IMR-90 (cell line): ENCODE measurements at regions not wholly inside any gene's neighbourhood (a gene's known extent, or its start where the extent isn't known, plus 50 kb on each side); places are given as distances from the start of the nearest gene placed in this dataset.

ENCODE experiments used
- ATAC-seq: fragments of 200-7000 bp; cut with Tn5 transposase; 2 replicates; pipeline ENCODE4 v1.9.1; 2020; ENCODE audit warnings: low read depth, mild to moderate bottlenecking, moderate library complexity
- BruUV-seq: library from RNA; stranded (reverse); fragments of 400-500 nt; replicated peaks from 2 replicates; lab custom pipeline; 2021; lab: Mats Ljungman, UMichigan
- CTCF ChIA-PET: fragments of 300-600 bp; formaldehyde crosslinking; extraction: SDS; loops from one replicate; lab custom pipeline; 2021; ENCODE audit warnings: antibody characterized with exemption; lab: Yijun Ruan, JAX
- POLR2A ChIA-PET: fragments of 300-600 bp; sonication (Branson Sonifier 250); formaldehyde crosslinking; loops from one replicate; lab custom pipeline; 2022; ENCODE audit warnings: antibody characterized with exemption; ENCODE audit not compliant: unreplicated experiment; lab: Charles Lee
- DNase-seq: peaks from one replicate; pipeline ENCODE4 v3.0.0; 2013
- H2AFZ ChIP-seq: replicated peaks from 2 replicates; pipeline ENCODE3; 2013; ENCODE audit warnings: low read length, mild to moderate bottlenecking; ENCODE audit not compliant: poor library complexity
- H2AK5ac ChIP-seq: 2 replicates; pipeline ENCODE4 v1.6.1; 2013; ENCODE audit warnings: low read depth, low read length, inconsistent platforms
- H2AK9ac ChIP-seq: replicated peaks from 2 replicates; pipeline ENCODE3; 2013; ENCODE audit warnings: mild to moderate bottlenecking, low read depth, low read length, moderate library complexity; ENCODE audit not compliant: poor library complexity
- H2BK120ac ChIP-seq: 2 replicates; pipeline ENCODE4 v1.6.1; 2013; ENCODE audit warnings: low read depth, low read length, inconsistent platforms
- H2BK15ac ChIP-seq: 3 replicates; pipeline ENCODE4 v1.6.1; 2013; ENCODE audit warnings: low read depth, low read length, inconsistent platforms
- H2BK20ac ChIP-seq: 2 replicates; pipeline ENCODE4 v1.6.1; 2013; ENCODE audit warnings: low read depth, mild to moderate bottlenecking, inconsistent platforms, low read length, moderate library complexity
- H2BK5ac ChIP-seq: 2 replicates; pipeline ENCODE4 v1.6.1; 2013; ENCODE audit warnings: mild to moderate bottlenecking, low read depth, low read length, inconsistent platforms; ENCODE audit not compliant: poor library complexity, severe bottlenecking
- H3K14ac ChIP-seq: replicated peaks from 2 replicates; pipeline ENCODE4 v1.6.1; 2013; ENCODE audit warnings: low read depth, low read length, inconsistent platforms
- H3K18ac ChIP-seq: 2 replicates; pipeline ENCODE4 v1.6.1; 2013; ENCODE audit warnings: low read depth, low read length, control low read depth
- H3K23ac ChIP-seq: 2 replicates; pipeline ENCODE4 v1.6.1; 2013; ENCODE audit warnings: low read depth, low read length, inconsistent platforms
- H3K27ac ChIP-seq: 2 replicates; pipeline ENCODE4 v1.5.1; 2013; ENCODE audit warnings: mild to moderate bottlenecking, control low read depth, low read length; ENCODE audit not compliant: insufficient read depth
- H3K27me3 ChIP-seq: 2 replicates; pipeline ENCODE4 v1.6.1; 2013; ENCODE audit warnings: low read length; ENCODE audit not compliant: control insufficient read depth, insufficient read depth
- H3K36me3 ChIP-seq: 2 replicates; pipeline ENCODE4 v1.6.1; 2013; ENCODE audit warnings: low read length, mixed read lengths; ENCODE audit not compliant: control insufficient read depth, insufficient read depth
- H3K4ac ChIP-seq: 2 replicates; pipeline ENCODE4 v1.6.1; 2013; ENCODE audit warnings: low read depth, low read length, inconsistent platforms
- H3K4me1 ChIP-seq: 2 replicates; pipeline ENCODE4 v1.6.1; 2013; ENCODE audit warnings: low read length, mixed read lengths; ENCODE audit not compliant: control insufficient read depth, insufficient read depth
- H3K4me2 ChIP-seq: 2 replicates; pipeline ENCODE4 v1.6.1; 2013; ENCODE audit warnings: low read depth, mild to moderate bottlenecking, control low read depth, low read length, moderate library complexity
- H3K4me3 ChIP-seq: 2 replicates; pipeline ENCODE4 v1.5.1; 2013; ENCODE audit warnings: low read depth, mild to moderate bottlenecking, control low read depth, low read length, moderate library complexity; ENCODE audit not compliant: insufficient read depth
- H3K56ac ChIP-seq: 2 replicates; pipeline ENCODE4 v1.6.1; 2013; ENCODE audit warnings: low read length, inconsistent platforms; ENCODE audit not compliant: insufficient read depth; ENCODE audit errors: extremely low read depth
- H3K79me1 ChIP-seq, 2 experiments: 2 replicates each; pipeline ENCODE4 v1.6.1; 2013; ENCODE audit warnings: low read length in 2 of 2, inconsistent platforms in 1 of 2, low read depth in 1 of 2
- H3K9ac ChIP-seq: 2 replicates; pipeline ENCODE4 v1.6.1; 2013; ENCODE audit warnings: low read depth, low read length, control low read depth
- H3K9me1 ChIP-seq: 2 replicates; pipeline ENCODE4 v1.6.1; 2013; ENCODE audit warnings: low read length, inconsistent platforms; ENCODE audit not compliant: insufficient read depth
- H3K9me3 ChIP-seq: 2 replicates; pipeline ENCODE4 v1.6.1; 2013; ENCODE audit warnings: low read length; ENCODE audit not compliant: control insufficient read depth, insufficient read depth
- H4K20me1 ChIP-seq: 2 replicates; pipeline ENCODE4 v1.6.1; 2013; ENCODE audit warnings: low read length, inconsistent platforms; ENCODE audit not compliant: insufficient read depth
- H4K5ac ChIP-seq: 2 replicates; pipeline ENCODE4 v1.6.1; 2013; ENCODE audit warnings: mild to moderate bottlenecking, low read depth, low read length, control low read depth
- H4K8ac ChIP-seq, 2 experiments: 2 replicates each; pipeline ENCODE4 v1.6.1; 2013; ENCODE audit warnings: low read depth in 2 of 2, low read length in 2 of 2, control low read depth in 1 of 2, inconsistent platforms in 1 of 2
- H4K91ac ChIP-seq: 2 replicates; pipeline ENCODE4 v1.6.1; 2013; ENCODE audit warnings: low read depth, low read length, inconsistent platforms; ENCODE audit not compliant: insufficient read depth
- FOS ChIP-seq: fragments of 150-350 bp; IDR thresholded peaks from 2 replicates; pipeline ENCODE4 v1.6.1; 2016; ENCODE audit warnings: low read depth, low read length
- POLR2A ChIP-seq: IDR thresholded peaks from 2 replicates; pipeline ENCODE4 v1.6.1; 2012; ENCODE audit warnings: mild to moderate bottlenecking, low read depth, low read length
- WGBS, 2 experiments: methylation state at CpG; one replicate each; pipeline versions ENCODE4 v1.1.5 to v1.1.7; 2013; ENCODE audit warnings: missing lambda C conversion rate in 2 of 2; ENCODE audit not compliant: insufficient read length in 1 of 2; ENCODE audit errors: extremely low coverage in 2 of 2; 5-methylcytosine and 5-hydroxymethylcytosine counted together
- dilution Hi-C: fragments of 300-500 bp; cut with HindIII; formaldehyde crosslinking; loops from one replicate; pipeline ENCODE4 v1.14.3; 2018; ENCODE audit warnings: low sequenced_read_pairs; ENCODE audit not compliant: unreplicated experiment
- in situ Hi-C: fragments of 300-500 bp; cut with MboI; formaldehyde crosslinking; loops from 3 replicates; pipeline ENCODE4 v1.14.3; 2019; ENCODE audit warnings: low sequenced_read_pairs, inconsistent platforms, mixed read lengths
- intact Hi-C: fragments of 100-400 bp; cut with micrococcal nuclease; formaldehyde crosslinking; loops from 2 replicates; pipeline ENCODE4 v1.10.0; 2022

GRCh38 chr4:56123547-56123946 is 174.8 kb downstream of the CEP135 start:
- Histone ChIP-seq H2BK120ac (no peak overlapping the region), H3K79me1 (no peaks in the 10 kb centered on the region), H2AK9ac (no peak overlapping the region), H3K9ac (no peak overlapping the region), H4K8ac (no peak overlapping the region), H4K5ac (no peak overlapping the region), H2AK5ac (no peak overlapping the region), H3K4me3 (no peak overlapping the region), H4K20me1 (no peaks in the 10 kb centered on the region), H3K27ac (no peak overlapping the region), H3K4me2 (no peak overlapping the region), H3K18ac (no peak overlapping the region), H3K56ac (no peak overlapping the region), H2BK20ac (no peak overlapping the region), H2BK5ac (no peak overlapping the region), H2AFZ (no peak overlapping the region), H3K36me3 (no peaks in the 10 kb centered on the region), H3K9me3 (no peaks in the 10 kb centered on the region), H4K91ac (no peak overlapping the region), H3K27me3 (no peaks in the 10 kb centered on the region), H2BK15ac (no peak overlapping the region), H3K23ac (no peak overlapping the region), H3K14ac (no peak overlapping the region), H3K4ac (no peak overlapping the region), H3K4me1 (no peaks in the 10 kb centered on the region), H3K9me1 (no peaks in the 10 kb centered on the region)
- BruUV-seq, result no TSS peak
- in situ Hi-C loops, result no loop called here
- no CpG with 5 or more reads among the region's 1 CpG for WGBS, 2 experiments
- POLR2A ChIA-PET, result no interaction called here
- TF ChIP-seq FOS (no peak), POLR2A (no peak)
- CTCF ChIA-PET, result no interaction called here
- intact Hi-C loops, result no loop called here
- ATAC-seq, result no peak
- dilution Hi-C loops, result no loop called here
- DNase-seq, result no peak
